CD8-positive, alpha-beta memory T cell (primary cell): ENCODE measurements at regions not wholly inside any gene's neighbourhood (a gene's known extent, or its start where the extent isn't known, plus 50 kb on each side); places are given as distances from the start of the nearest gene placed in this dataset.
"Not testable (repeated sequence)": the region's sequence is repeated elsewhere in the genome, so short reads cannot be mapped to it uniquely, and the experiment has no call there.

Source experiments
- CTCF ChIA-PET: fragments of 350-600 bp; sonication (Branson Sonifier 250); formaldehyde crosslinking; loops from one replicate; lab custom pipeline; 2021; ENCODE audit warnings: antibody characterized with exemption; lab: Charles Lee
- POLR2A ChIA-PET: fragments of 350-600 bp; sonication (Branson Sonifier 250); formaldehyde crosslinking; loops from one replicate; lab custom pipeline; 2021; ENCODE audit warnings: antibody characterized with exemption; lab: Charles Lee
- DNase-seq, 5 donors: peaks; one replicate each; pipeline versions ENCODE4 v3.0.0 to v3.0.0-alpha.2; 2020 to 2022; ENCODE audit warnings: mixed read lengths in 1 of 5
- H3K27ac ChIP-seq: one replicate; pipeline ENCODE4 v1.7.0; 2013; ENCODE audit warnings: low read depth, mild to moderate bottlenecking, low read length, moderate library complexity
- H3K27me3 ChIP-seq: 2 replicates; pipeline ENCODE4 v1.7.0; 2013; ENCODE audit warnings: low read length, mild to moderate bottlenecking; ENCODE audit not compliant: insufficient read depth, poor library complexity, severe bottlenecking
- H3K36me3 ChIP-seq: 2 replicates; pipeline ENCODE4 v1.7.0; 2013; ENCODE audit warnings: mild to moderate bottlenecking, low read length, moderate library complexity; ENCODE audit not compliant: insufficient read depth
- H3K4me1 ChIP-seq: 2 replicates; pipeline ENCODE4 v1.7.0; 2013; ENCODE audit warnings: mild to moderate bottlenecking, low read length, moderate library complexity; ENCODE audit not compliant: insufficient read depth
- H3K4me3 ChIP-seq: 2 replicates; pipeline ENCODE4 v1.7.0; 2013; ENCODE audit warnings: mild to moderate bottlenecking, low read length
- H3K9me3 ChIP-seq: 2 replicates; pipeline ENCODE4 v1.7.0; 2013; ENCODE audit warnings: mild to moderate bottlenecking, low read length
- H3K27ac Mint-ChIP-seq, 8 donors: one replicate each; pipeline ENCODE4 v1.8.0; 2020 to 2021; ENCODE audit warnings: mixed read lengths in 8 of 8, mild to moderate bottlenecking in 6 of 8, inconsistent platforms in 3 of 8, moderate library complexity in 3 of 8
- H3K27me3 Mint-ChIP-seq, 2 donors: one replicate each; pipeline ENCODE4 v1.8.0; 2020 to 2021; ENCODE audit warnings: mixed read lengths in 2 of 2, mild to moderate bottlenecking in 1 of 2, moderate library complexity in 1 of 2
- H3K36me3 Mint-ChIP-seq, 3 donors: one replicate each; pipeline ENCODE4 v1.8.0; 2020 to 2021; ENCODE audit warnings: mixed read lengths in 3 of 3, inconsistent platforms in 1 of 3, mild to moderate bottlenecking in 1 of 3
- H3K4me1 Mint-ChIP-seq, 3 donors: one replicate each; pipeline ENCODE4 v1.8.0; 2020 to 2021; ENCODE audit warnings: mixed read lengths in 3 of 3, inconsistent platforms in 1 of 3, mild to moderate bottlenecking in 1 of 3
- H3K4me3 Mint-ChIP-seq, 7 donors: one replicate each; pipeline ENCODE4 v1.8.0; 2020 to 2021; ENCODE audit warnings: mixed read lengths in 7 of 7, mild to moderate bottlenecking in 6 of 7, moderate library complexity in 4 of 7, inconsistent platforms in 2 of 7
- H3K9me3 Mint-ChIP-seq, 5 donors: one replicate each; pipeline ENCODE4 v1.8.0; 2020 to 2022; ENCODE audit warnings: mixed read lengths in 5 of 5, mild to moderate bottlenecking in 3 of 5, moderate library complexity in 2 of 5, inconsistent platforms in 1 of 5

DNA sequence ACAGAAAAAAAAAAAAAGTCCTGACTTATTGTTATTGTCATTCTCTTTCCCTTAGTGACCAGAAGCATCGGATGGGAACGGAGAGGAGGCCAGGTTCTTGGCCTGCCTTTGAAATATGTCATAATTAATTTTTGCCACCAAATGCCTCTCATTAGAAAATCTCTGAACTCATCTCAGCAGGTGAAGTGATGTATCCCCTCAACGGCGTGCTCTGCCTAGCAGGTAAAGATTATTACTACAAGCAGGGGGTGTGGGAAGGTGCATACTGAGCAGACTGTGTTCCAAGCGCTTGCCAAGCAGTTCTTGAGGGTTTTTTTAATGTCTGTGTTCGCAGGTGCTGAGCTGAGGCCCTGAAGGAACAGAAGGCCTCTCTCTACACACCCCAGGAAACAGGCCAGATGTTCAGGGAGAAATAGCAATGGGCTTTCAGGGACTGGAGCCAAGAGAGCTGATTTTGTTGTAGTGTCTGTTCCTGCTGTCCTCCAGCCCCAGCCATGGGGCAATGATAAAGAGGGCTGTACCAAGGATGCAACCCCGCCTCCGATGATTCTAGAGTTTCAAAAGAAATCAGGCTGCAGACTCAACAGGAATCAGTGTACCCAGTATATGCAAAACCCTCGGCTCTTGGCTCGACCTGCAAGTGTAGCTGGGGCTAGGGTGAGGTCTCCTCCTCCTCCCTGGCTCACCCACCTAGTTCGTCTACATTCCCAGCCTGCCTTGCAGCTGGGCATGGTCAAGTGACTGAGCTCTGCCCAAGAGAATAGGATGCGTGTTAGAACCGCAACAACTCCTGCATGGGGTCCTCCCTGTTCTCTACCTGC is 181.4 kb upstream of the LRRC61 start:
- H3K27ac Mint-ChIP-seq, H3K4me1 Mint-ChIP-seq, H3K36me3 Mint-ChIP-seq, POLR2A ChIA-PET, H3K36me3 ChIP-seq, DNase-seq, H3K4me3 ChIP-seq, CTCF ChIA-PET, H3K27ac ChIP-seq, H3K27me3 ChIP-seq, H3K4me3 Mint-ChIP-seq, H3K27me3 Mint-ChIP-seq, H3K9me3 Mint-ChIP-seq, H3K9me3 ChIP-seq, H3K4me1 ChIP-seq: not testable (repeated sequence)

DNA sequence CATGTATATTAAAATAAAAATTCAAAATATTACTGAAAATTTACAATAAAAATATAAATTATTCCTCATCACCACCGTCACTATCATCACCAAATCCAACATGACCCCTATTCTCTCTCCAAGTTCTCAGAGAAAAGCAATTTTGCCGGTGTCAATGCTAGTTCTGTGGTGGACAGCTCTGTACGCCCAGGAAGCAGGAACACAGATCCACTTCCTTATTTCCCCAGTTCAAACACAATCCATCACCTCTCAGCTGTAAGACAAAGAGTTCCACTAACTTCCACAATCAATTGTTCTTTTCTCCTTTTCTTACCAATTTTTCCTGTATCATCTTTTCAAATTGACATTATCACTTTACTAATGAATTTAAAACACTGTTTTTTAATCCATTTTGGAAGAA is 177.0 kb upstream of the LRRC61 start:
- H3K9me3 Mint-ChIP-seq, H3K9me3 ChIP-seq, H3K27me3 Mint-ChIP-seq, H3K36me3 ChIP-seq, H3K27ac ChIP-seq, H3K4me3 Mint-ChIP-seq, POLR2A ChIA-PET, H3K27me3 ChIP-seq, H3K4me3 ChIP-seq, H3K4me1 Mint-ChIP-seq, H3K4me1 ChIP-seq, DNase-seq, H3K27ac Mint-ChIP-seq, CTCF ChIA-PET, H3K36me3 Mint-ChIP-seq: not testable (repeated sequence)

DNA sequence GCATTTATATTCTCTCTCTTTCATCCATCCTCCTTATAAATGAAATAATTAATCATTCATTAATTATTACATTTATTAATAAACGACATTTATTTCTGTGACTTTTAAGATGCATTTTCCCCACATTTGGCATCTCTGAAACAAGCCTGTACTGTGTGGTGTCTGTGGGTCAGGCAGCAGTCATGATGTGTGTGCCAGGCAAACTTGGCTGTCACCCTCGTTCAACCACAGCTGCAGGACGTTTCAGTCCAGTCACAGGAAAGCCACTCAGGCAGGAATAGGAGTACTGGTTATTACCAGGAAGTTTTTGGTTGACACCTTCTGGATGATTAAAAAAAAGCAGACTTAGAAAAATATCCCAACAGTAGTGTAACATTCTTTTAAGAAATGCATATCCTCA is 175.6 kb upstream of the LRRC61 start:
- H3K36me3 Mint-ChIP-seq, H3K4me1 Mint-ChIP-seq, POLR2A ChIA-PET, H3K27ac Mint-ChIP-seq, H3K27ac ChIP-seq, H3K27me3 Mint-ChIP-seq, H3K4me3 ChIP-seq, H3K4me3 Mint-ChIP-seq, H3K27me3 ChIP-seq, H3K36me3 ChIP-seq, H3K9me3 Mint-ChIP-seq, DNase-seq, CTCF ChIA-PET, H3K9me3 ChIP-seq, H3K4me1 ChIP-seq: not testable (repeated sequence)

DNA sequence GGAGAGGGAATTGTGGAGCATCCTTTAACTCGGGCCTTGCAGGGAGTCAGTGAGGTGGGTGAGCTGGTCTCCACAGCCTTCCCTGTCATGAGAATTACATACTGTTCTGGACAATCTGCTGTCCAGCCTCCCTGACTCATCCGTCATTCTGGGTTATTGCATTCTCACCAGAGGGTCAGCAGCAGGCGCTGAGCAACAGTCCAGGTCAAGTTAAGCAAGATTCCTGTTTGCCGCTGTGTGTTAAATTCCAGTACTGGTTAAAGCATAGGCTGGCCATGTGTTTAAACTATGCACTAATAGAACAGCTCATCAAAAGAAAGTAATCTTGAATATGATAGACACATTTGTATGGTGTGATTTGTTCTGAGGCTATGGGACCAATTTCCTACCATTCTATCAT is 167.1 kb upstream of the LRRC61 start:
- H3K4me1 Mint-ChIP-seq, H3K27ac Mint-ChIP-seq, CTCF ChIA-PET, H3K4me3 ChIP-seq, H3K4me3 Mint-ChIP-seq, H3K9me3 ChIP-seq, H3K36me3 Mint-ChIP-seq, H3K9me3 Mint-ChIP-seq, H3K27ac ChIP-seq, POLR2A ChIA-PET, H3K27me3 Mint-ChIP-seq, H3K27me3 ChIP-seq, DNase-seq, H3K36me3 ChIP-seq, H3K4me1 ChIP-seq: not testable (repeated sequence)

DNA sequence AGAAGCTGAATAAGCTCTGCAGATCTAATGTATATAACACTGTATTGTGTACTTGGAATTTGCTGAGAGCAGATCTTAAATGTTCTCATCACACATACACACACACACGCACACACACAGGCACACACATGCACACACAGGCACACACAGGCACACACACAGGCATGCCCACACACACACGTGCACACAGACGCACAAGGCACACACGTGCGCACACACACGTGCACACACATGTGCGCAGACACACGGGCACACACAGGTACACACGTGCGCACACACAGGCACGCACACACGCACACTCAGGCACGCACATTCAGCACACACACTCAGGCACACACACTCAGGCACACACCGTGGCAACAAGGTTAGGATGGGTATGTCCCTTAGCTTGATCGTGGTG is 164.5 kb upstream of the LRRC61 start:
- H3K4me3 Mint-ChIP-seq, H3K27ac ChIP-seq, H3K4me1 ChIP-seq, H3K36me3 Mint-ChIP-seq, H3K9me3 Mint-ChIP-seq, H3K9me3 ChIP-seq, H3K27me3 ChIP-seq, H3K36me3 ChIP-seq, CTCF ChIA-PET, H3K4me1 Mint-ChIP-seq, H3K27me3 Mint-ChIP-seq, POLR2A ChIA-PET, DNase-seq, H3K4me3 ChIP-seq: not testable (repeated sequence)
- H3K27ac Mint-ChIP-seq, result peak overlapping the region in 1 of 8 donors; percentile 17

DNA sequence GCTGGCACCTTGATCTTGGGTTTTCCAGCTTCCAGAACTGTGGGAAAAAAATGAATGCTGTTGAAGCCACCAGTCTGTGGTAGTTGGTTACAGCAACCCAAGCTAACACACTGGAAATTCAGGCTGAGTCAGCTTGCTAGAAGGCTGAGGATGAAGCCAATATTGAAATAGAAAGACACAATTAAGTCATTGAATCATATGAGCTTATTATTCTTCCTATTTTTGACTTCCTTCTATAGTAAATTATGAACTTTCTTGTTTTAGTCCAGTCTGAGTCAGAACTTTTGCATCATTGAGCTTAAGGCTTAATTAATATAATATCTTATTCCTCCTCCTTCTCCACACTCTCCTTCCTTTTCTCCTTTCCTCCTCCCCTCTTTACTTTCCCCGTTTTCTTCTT is 153.6 kb upstream of the LRRC61 start:
- H3K4me3 Mint-ChIP-seq, H3K27ac Mint-ChIP-seq, H3K9me3 ChIP-seq, H3K36me3 ChIP-seq, H3K9me3 Mint-ChIP-seq, H3K4me1 Mint-ChIP-seq, H3K4me1 ChIP-seq, H3K4me3 ChIP-seq, H3K27me3 ChIP-seq, H3K27ac ChIP-seq, H3K27me3 Mint-ChIP-seq, POLR2A ChIA-PET, DNase-seq, CTCF ChIA-PET: not testable (repeated sequence)
- peaks cover 0 to 13% (median 3%) of the 10 kb centered on the region in 3 donors for H3K36me3 Mint-ChIP-seq

DNA sequence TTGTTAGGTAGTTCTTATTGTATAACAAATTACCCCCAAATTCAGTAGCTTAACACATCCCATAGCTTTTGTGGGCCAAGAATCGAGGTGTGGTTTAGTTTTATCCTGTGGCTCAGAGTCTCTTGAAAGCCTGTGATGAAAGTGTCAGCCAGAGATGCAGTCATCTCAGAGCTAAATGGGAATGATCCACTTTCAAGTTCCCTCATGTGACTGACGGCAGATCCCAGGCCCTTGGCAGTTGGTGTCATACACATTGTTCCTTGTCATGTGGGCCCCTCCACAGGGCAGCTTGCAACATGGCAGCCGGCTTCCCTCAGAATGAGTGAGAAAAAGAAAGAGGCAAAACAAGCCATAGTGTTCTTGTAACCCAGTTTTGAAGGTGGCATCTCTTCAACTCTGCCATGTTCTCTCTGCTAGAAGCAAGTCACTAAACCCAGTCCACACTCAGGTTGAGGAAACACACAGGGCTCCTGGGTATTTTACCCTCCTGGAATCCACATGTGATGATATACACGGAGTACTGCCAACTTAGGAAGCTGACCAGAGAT is 153.1 kb upstream of the LRRC61 start:
- H3K9me3 ChIP-seq, POLR2A ChIA-PET, H3K27me3 ChIP-seq, H3K36me3 ChIP-seq, H3K4me3 ChIP-seq, H3K4me1 Mint-ChIP-seq, H3K4me3 Mint-ChIP-seq, H3K27me3 Mint-ChIP-seq, H3K4me1 ChIP-seq, H3K27ac ChIP-seq, H3K27ac Mint-ChIP-seq, H3K9me3 Mint-ChIP-seq, DNase-seq, CTCF ChIA-PET: not testable (repeated sequence)
- peaks cover 0 to 14% (median 3%) of the 10 kb centered on the region in 3 donors for H3K36me3 Mint-ChIP-seq

DNA sequence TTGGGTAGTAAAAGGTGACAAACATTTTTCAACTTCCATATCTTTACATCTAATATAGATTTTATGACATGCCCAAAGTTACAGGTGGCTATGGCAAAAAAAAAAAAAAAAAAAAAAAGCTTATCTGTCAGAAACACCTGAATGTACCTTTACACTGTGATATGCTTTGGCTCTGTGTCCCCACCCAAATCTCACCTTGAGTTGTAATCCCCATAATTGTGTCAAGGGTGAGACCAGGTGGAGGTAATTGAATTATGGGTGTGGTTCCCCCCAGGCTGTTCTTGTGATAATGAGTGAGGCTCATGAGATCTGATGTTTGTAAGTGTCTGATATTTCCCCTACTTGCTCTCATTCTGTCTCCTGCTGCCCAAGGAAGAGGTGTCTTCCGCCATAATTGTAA is 139.6 kb upstream of the LRRC61 start:
- POLR2A ChIA-PET, H3K9me3 Mint-ChIP-seq, H3K27ac ChIP-seq, DNase-seq, H3K36me3 Mint-ChIP-seq, H3K4me3 Mint-ChIP-seq, H3K27me3 Mint-ChIP-seq, H3K27me3 ChIP-seq, H3K4me3 ChIP-seq, H3K36me3 ChIP-seq, CTCF ChIA-PET, H3K9me3 ChIP-seq, H3K4me1 Mint-ChIP-seq, H3K4me1 ChIP-seq: not testable (repeated sequence)
- H3K27ac Mint-ChIP-seq, result peak overlapping the region in 1 of 8 donors; percentile 24
